SK-N-SH (cell line): ENCODE measurements at regions not wholly inside any gene's neighbourhood (a gene's known extent, or its start where the extent isn't known, plus 50 kb on each side); places are given as distances from the start of the nearest gene placed in this dataset.

Experiments
- CTCF ChIA-PET: fragments of 300-600, 350-600 bp; formaldehyde crosslinking; extraction: SDS; loops from one replicate; lab custom pipeline; 2021; lab: Yijun Ruan, JAX
- POLR2A ChIA-PET: fragments of 350-600 bp; sonication (Branson Sonifier 250); formaldehyde crosslinking; extraction: SDS; loops from one replicate; lab custom pipeline; 2020; ENCODE audit warnings: antibody characterized with exemption, inconsistent platforms; lab: Yijun Ruan, JAX
- DNase-seq: peaks from one replicate; pipeline ENCODE4 v3.0.0; 2012
- H2AFZ ChIP-seq: fragments of 200-600 bp; sonication (generic); 2 replicates; pipeline ENCODE4 v1.8.1; 2016; ENCODE audit warnings: antibody characterized with exemption, mild to moderate bottlenecking, low read depth
- H3F3A ChIP-seq: fragments of 200-600 bp; sonication (generic); replicated peaks from 2 replicates; pipeline ENCODE3; 2016; ENCODE audit warnings: antibody characterized with exemption, mild to moderate bottlenecking; ENCODE audit not compliant: insufficient read depth
- H3K27ac ChIP-seq, 2 experiments: fragments of 200-500 bp in 1 of 2; fragments of 200-600 bp in 1 of 2; sonication (Bioruptor generic) in 1 of 2; sonication (generic), shearing (Covaris generic) in 1 of 2; 2 replicates each; pipeline versions ENCODE4 v1.5.1 to v1.6.1; 2014 to 2016; ENCODE audit warnings: low read depth in 2 of 2, inconsistent platforms in 1 of 2, low read length in 1 of 2, mild to moderate bottlenecking in 1 of 2, mixed read lengths in 1 of 2
- H3K27me3 ChIP-seq: fragments of 200-600 bp; sonication (generic), shearing (Covaris generic); 2 replicates; pipeline ENCODE4 v1.6.1; 2016; ENCODE audit warnings: mixed run types; ENCODE audit not compliant: insufficient read depth
- H3K36me3 ChIP-seq, 2 experiments: fragments of 200-500 bp in 1 of 2; fragments of 200-600 bp in 1 of 2; sonication (Bioruptor generic) in 1 of 2; sonication (generic) in 1 of 2; replicated peaks in 1 of 2; 2 replicates each; pipeline versions ENCODE3 to v1.5.1; 2014 to 2016; ENCODE audit warnings: low read length in 1 of 2, mild to moderate bottlenecking in 1 of 2; ENCODE audit not compliant: insufficient read depth in 2 of 2, control insufficient read depth in 1 of 2
- H3K4me1 ChIP-seq, 2 experiments: fragments of 200-500 bp in 1 of 2; fragments of 200-600 bp in 1 of 2; sonication (Bioruptor generic) in 1 of 2; sonication (generic), shearing (Covaris generic) in 1 of 2; 2 replicates each; pipeline versions ENCODE4 v1.5.1 to v1.6.1; 2014 to 2016; ENCODE audit warnings: low read depth in 1 of 2, low read length in 1 of 2, mixed run types in 1 of 2; ENCODE audit not compliant: insufficient read depth in 2 of 2, control insufficient read depth in 1 of 2
- H3K4me2 ChIP-seq: fragments of 200-600 bp; sonication (generic), shearing (Covaris generic); 2 replicates; pipeline ENCODE4 v1.6.1; 2017; ENCODE audit warnings: mixed run types
- H3K4me3 ChIP-seq, 2 experiments: fragments of 200-500 bp in 1 of 2; fragments of 200-600 bp in 1 of 2; sonication (Bioruptor generic) in 1 of 2; sonication (generic), shearing (Covaris generic) in 1 of 2; 2 replicates each; pipeline versions ENCODE4 v1.5.1 to v1.8.1; 2014 to 2016; ENCODE audit warnings: low read depth in 2 of 2, inconsistent platforms in 1 of 2, low read length in 1 of 2, mild to moderate bottlenecking in 1 of 2, mixed read lengths in 1 of 2, moderate library complexity in 1 of 2
- H3K79me2 ChIP-seq: fragments of 200-600 bp; sonication (generic); 2 replicates; pipeline ENCODE4 v1.8.1; 2017; ENCODE audit warnings: mild to moderate bottlenecking; ENCODE audit not compliant: insufficient read depth
- H3K9ac ChIP-seq: fragments of 200-600 bp; sonication (generic); 2 replicates; pipeline ENCODE4 v1.6.1; 2017; ENCODE audit warnings: mixed run types
- H3K9me2 ChIP-seq: fragments of 200-600 bp; sonication (generic); 2 replicates; pipeline ENCODE4 v1.6.1; 2017; ENCODE audit warnings: mixed run types
- H3K9me3 ChIP-seq: fragments of 200-600 bp; sonication (generic); 2 replicates; pipeline ENCODE4 v1.6.1; 2017; ENCODE audit warnings: mixed run types, mild to moderate bottlenecking, moderate library complexity
- H4K20me1 ChIP-seq: fragments of 200-600 bp; sonication (generic); 2 replicates; pipeline ENCODE4 v1.6.1; 2017; ENCODE audit warnings: mild to moderate bottlenecking, mixed run types; ENCODE audit not compliant: insufficient read depth
- CTCF ChIP-seq: fragments of 200-600 bp; sonication (generic); IDR thresholded peaks from 2 replicates; pipeline ENCODE4 v1.6.1; 2017; ENCODE audit warnings: antibody characterized with exemption, mild to moderate bottlenecking, moderate library complexity
- EP300 ChIP-seq, 2 experiments: IDR thresholded peaks; 2 replicates each; pipeline versions ENCODE4 v1.4.0 to v1.6.1; 2012; ENCODE audit warnings: borderline replicate concordance in 1 of 2, low read depth in 1 of 2, low read length in 1 of 2
- IRF3 ChIP-seq: fragments of 150-350 bp; IDR thresholded peaks from 2 replicates; pipeline ENCODE4 v1.6.1; 2016; ENCODE audit warnings: mild to moderate bottlenecking, low read depth, low read length
- MEF2A ChIP-seq: IDR thresholded peaks from 2 replicates; pipeline ENCODE4 v1.4.0; 2012; ENCODE audit warnings: low read depth, borderline replicate concordance
- NFIC ChIP-seq: IDR thresholded peaks from 2 replicates; pipeline ENCODE4 v1.4.0; 2012; ENCODE audit warnings: borderline replicate concordance
- POLR2AphosphoS5 ChIP-seq: IDR thresholded peaks from 2 replicates; pipeline ENCODE4 v1.6.1; 2012; ENCODE audit warnings: low read depth, low read length
- RAD21 ChIP-seq: IDR thresholded peaks from 2 replicates; pipeline ENCODE4 v1.6.1; 2012; ENCODE audit warnings: mild to moderate bottlenecking, low read length
- REST ChIP-seq: IDR thresholded peaks from 2 replicates; pipeline ENCODE4 v1.6.1; 2012; ENCODE audit warnings: mild to moderate bottlenecking, low read depth, low read length, moderate library complexity
- TCF12 ChIP-seq: IDR thresholded peaks from 2 replicates; pipeline ENCODE4 v1.4.0; 2012
- TEAD4 ChIP-seq: IDR thresholded peaks from 2 replicates; pipeline ENCODE4 v1.4.0; 2012; ENCODE audit warnings: mild to moderate bottlenecking, borderline replicate concordance; ENCODE audit not compliant: insufficient read depth
- WGBS: methylation state at CpG from one replicate; pipeline ENCODE4 v1.1.6; 2017; ENCODE audit warnings: low lambda C conversion rate; 5-methylcytosine and 5-hydroxymethylcytosine counted together

GRCh38 chr11:130653838-130654636 is 205.6 kb downstream of the ADAMTS15 start:
- CTCF ChIA-PET = interaction anchor here (1.1 to 1.6 kb wide), 2 partner anchors 208 kb away, joined by 3 to 5 read pairs; no protein-coding TSS in a partner anchor

More at GRCh38 chr11:130653838-130654636, 205.6 kb downstream of the ADAMTS15 start:
- no peaks in the 10 kb centered on the region for H3F3A ChIP-seq
- no peak overlapping the region for H3K4me3 ChIP-seq
- H3K27me3 ChIP-seq = no peaks in the 10 kb centered on the region
- no peaks in the 10 kb centered on the region for H3K36me3 ChIP-seq
- TF ChIP-seq NFIC (0 out of 2 replicates have a peak, but pooled peaks have one; percentile 16), TEAD4 (no peak), EP300 (IDR thresholded peaks at IDR 0.05; ENCODE audit: borderline replicate concordance in 1 of 2, low read depth in 1 of 2, low read length in 1 of 2) (0 out of 4 replicates have a peak, but pooled peaks of 1 of the 2 experiments have one; percentile 6), MEF2A (no peak), CTCF (no peak), REST (no peak), TCF12 (peak; percentile 14; the same call in 1 of the 2 replicates), POLR2AphosphoS5 (no peak), IRF3 (no peak), RAD21 (no peak)
- H3K79me2 ChIP-seq = no peaks in the 10 kb centered on the region
- no peaks in the 10 kb centered on the region for H4K20me1 ChIP-seq
- no peaks in the 10 kb centered on the region for H3K9me2 ChIP-seq
- H3K27ac ChIP-seq = peak overlapping the region in 1 of 2 experiments; percentile 43; a peak in 1 of 4 replicates
- peaks cover 5 to 11% of the 10 kb centered on the region in 2 experiments; a peak in 2 of 4 replicates for H3K4me1 ChIP-seq
- 21% methylated on average over 4 of the region's 5 CpGs for WGBS
- no peak overlapping the region for H3K4me2 ChIP-seq
- no peak overlapping the region for H2AFZ ChIP-seq
- POLR2A ChIA-PET = no interaction called here
- DNase-seq = no peak
- no peak overlapping the region for H3K9ac ChIP-seq
- H3K9me3 ChIP-seq = no peaks in the 10 kb centered on the region
